PC-9 (cell line): ENCODE measurements at regions not wholly inside any gene's neighbourhood (a gene's known extent, or its start where the extent isn't known, plus 50 kb on each side); places are given as distances from the start of the nearest gene placed in this dataset.

Experiments used
- BruUV-seq: library from RNA; stranded (reverse); fragments of 400-500 nt; replicated peaks from 2 replicates; lab custom pipeline; 2021; lab: Mats Ljungman, UMichigan
- CTCF ChIA-PET: fragments of 300-600 bp; sonication (Branson Sonifier 250); formaldehyde crosslinking; loops from one replicate; lab custom pipeline; 2022; ENCODE audit warnings: antibody characterized with exemption; lab: Charles Lee
- POLR2A ChIA-PET: fragments of 300-600 bp; sonication (Branson Sonifier 250); formaldehyde crosslinking; loops from one replicate; lab custom pipeline; 2022; ENCODE audit warnings: antibody characterized with exemption; ENCODE audit not compliant: unreplicated experiment; lab: Charles Lee
- DNase-seq, 2 experiments: peaks; one replicate each; pipeline versions ENCODE4 v3.0.0 to v3.0.0-alpha.2; 2015 to 2022; ENCODE audit warnings: mixed read lengths in 1 of 2
- H2AFZ ChIP-seq: fragments of 200-600 bp; sonication (generic); 2 replicates; pipeline ENCODE4 v1.8.1; 2017; ENCODE audit warnings: antibody characterized with exemption
- H3F3A ChIP-seq: fragments of 200-600 bp; sonication (generic); 2 replicates; pipeline ENCODE4 v1.8.1; 2017; ENCODE audit warnings: antibody characterized with exemption, mild to moderate bottlenecking, low read depth; ENCODE audit not compliant: insufficient read depth
- H3K27ac ChIP-seq: fragments of 200-600 bp; sonication (generic); 2 replicates; pipeline ENCODE4 v1.6.1; 2016; ENCODE audit warnings: mixed run types
- H3K27me3 ChIP-seq: fragments of 200-600 bp; sonication (generic); 2 replicates; pipeline ENCODE4 v1.6.1; 2016; ENCODE audit warnings: low read depth, mixed run types; ENCODE audit not compliant: insufficient read depth
- H3K36me3 ChIP-seq: fragments of 200-600 bp; sonication (generic); 2 replicates; pipeline ENCODE4 v1.6.1; 2016; ENCODE audit warnings: low read depth, mixed run types
- H3K4me1 ChIP-seq: fragments of 200-600 bp; sonication (generic); replicated peaks from 2 replicates; pipeline ENCODE4 v1.6.1; 2016; ENCODE audit warnings: mixed run types; ENCODE audit not compliant: insufficient read depth
- H3K4me2 ChIP-seq: fragments of 200-600 bp; sonication (generic); 2 replicates; pipeline ENCODE4 v1.6.1; 2017; ENCODE audit warnings: mixed run types
- H3K4me3 ChIP-seq: fragments of 200-600 bp; sonication (generic); 2 replicates; pipeline ENCODE4 v1.6.1; 2016; ENCODE audit warnings: mixed run types
- H3K79me2 ChIP-seq: fragments of 200-600 bp; sonication (generic); 2 replicates; pipeline ENCODE4 v1.6.1; 2017; ENCODE audit warnings: low read depth, mixed run types
- H3K9me2 ChIP-seq: fragments of 200-600 bp; sonication (generic); 2 replicates; pipeline ENCODE4 v1.8.1; 2017; ENCODE audit warnings: mild to moderate bottlenecking; ENCODE audit not compliant: insufficient read depth
- H3K9me3 ChIP-seq: fragments of 200-600 bp; sonication (generic); 2 replicates; pipeline ENCODE4 v1.8.1; 2016; ENCODE audit warnings: low read depth; ENCODE audit not compliant: insufficient read depth
- H4K20me1 ChIP-seq: fragments of 200-600 bp; sonication (generic); 2 replicates; pipeline ENCODE4 v1.8.1; 2017; ENCODE audit not compliant: insufficient read depth
- EZH2 ChIP-seq: fragments of 200-600 bp; sonication (generic); IDR thresholded peaks from 2 replicates; pipeline ENCODE4 v1.8.0; 2017; ENCODE audit warnings: antibody characterized with exemption, low read depth
- intact Hi-C: fragments of 100-400 bp; cut with micrococcal nuclease; formaldehyde crosslinking; loops from one replicate; pipeline ENCODE4 v1.10.0; 2022; ENCODE audit not compliant: unreplicated experiment
- TF ChIP-seq, protein P1 (sequence below): fragments of 200-600 bp; sonication (generic); conservative IDR thresholded peaks from 2 replicates; pipeline ENCODE4 v1.6.1; 2017; ENCODE audit warnings: mixed run types, antibody characterized with exemption, mild to moderate bottlenecking, moderate library complexity

GRCh38 chr6:112717856-112718255 is 370.7 kb downstream of the RFPL4B start:
- H3K9me3 ChIP-seq: 0 out of 2 replicates have a peak, but pooled peaks cover 3% of the 10 kb centered on the region
- H3K27me3 ChIP-seq: no peaks in the 10 kb centered on the region
- no peak overlapping the region for H3K4me2 ChIP-seq
- H3K4me1 ChIP-seq: no peaks in the 10 kb centered on the region
- DNase-seq: no peak
- H4K20me1 ChIP-seq: no peaks in the 10 kb centered on the region
- intact Hi-C loops: no loop called here
- POLR2A ChIA-PET: no interaction called here
- CTCF ChIA-PET: no interaction called here
- no peak overlapping the region for H3K27ac ChIP-seq
- no peak for TF ChIP-seq EZH2
- TF ChIP-seq, protein P1, sequence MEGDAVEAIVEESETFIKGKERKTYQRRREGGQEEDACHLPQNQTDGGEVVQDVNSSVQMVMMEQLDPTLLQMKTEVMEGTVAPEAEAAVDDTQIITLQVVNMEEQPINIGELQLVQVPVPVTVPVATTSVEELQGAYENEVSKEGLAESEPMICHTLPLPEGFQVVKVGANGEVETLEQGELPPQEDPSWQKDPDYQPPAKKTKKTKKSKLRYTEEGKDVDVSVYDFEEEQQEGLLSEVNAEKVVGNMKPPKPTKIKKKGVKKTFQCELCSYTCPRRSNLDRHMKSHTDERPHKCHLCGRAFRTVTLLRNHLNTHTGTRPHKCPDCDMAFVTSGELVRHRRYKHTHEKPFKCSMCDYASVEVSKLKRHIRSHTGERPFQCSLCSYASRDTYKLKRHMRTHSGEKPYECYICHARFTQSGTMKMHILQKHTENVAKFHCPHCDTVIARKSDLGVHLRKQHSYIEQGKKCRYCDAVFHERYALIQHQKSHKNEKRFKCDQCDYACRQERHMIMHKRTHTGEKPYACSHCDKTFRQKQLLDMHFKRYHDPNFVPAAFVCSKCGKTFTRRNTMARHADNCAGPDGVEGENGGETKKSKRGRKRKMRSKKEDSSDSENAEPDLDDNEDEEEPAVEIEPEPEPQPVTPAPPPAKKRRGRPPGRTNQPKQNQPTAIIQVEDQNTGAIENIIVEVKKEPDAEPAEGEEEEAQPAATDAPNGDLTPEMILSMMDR: no peak
- H3K36me3 ChIP-seq: no peaks in the 10 kb centered on the region
- no peak overlapping the region for H3K4me3 ChIP-seq
- H3K9me2 ChIP-seq: 0 out of 2 replicates have a peak, but pooled peaks cover 7% of the 10 kb centered on the region
- H3F3A ChIP-seq: no peaks in the 10 kb centered on the region
- no TSS peak for BruUV-seq
- H2AFZ ChIP-seq: no peak overlapping the region
- H3K79me2 ChIP-seq: no peaks in the 10 kb centered on the region

DNA sequence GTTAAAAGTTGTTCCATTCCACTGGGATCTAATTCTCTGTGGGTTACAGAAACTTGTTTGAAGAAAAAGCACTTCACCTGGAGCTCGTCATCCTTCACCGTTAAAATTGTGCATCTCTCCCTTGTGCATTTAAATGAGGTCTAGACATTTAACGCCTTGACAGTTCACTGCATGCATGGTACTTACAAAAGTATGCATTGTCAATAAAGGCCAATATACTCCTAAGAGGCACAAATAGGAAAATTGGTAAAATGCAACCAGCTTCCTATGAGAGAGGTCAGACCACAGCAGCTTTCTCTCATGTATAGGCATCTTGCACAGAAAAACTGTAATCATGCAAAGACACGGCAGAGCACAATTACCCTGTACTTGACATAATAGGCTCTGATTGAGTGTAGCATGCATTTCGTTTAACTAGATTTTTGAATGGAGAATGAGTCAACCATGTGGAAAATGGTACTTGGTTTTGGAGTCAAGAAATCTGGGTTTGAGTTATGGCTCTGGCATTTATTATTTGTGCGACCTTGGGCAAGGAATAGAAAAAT is 378.5 kb downstream of the RFPL4B start:
- Histone ChIP-seq H3K9me2 (no peaks in the 10 kb centered on the region), H3K4me3 (no peak overlapping the region), H3F3A (no peaks in the 10 kb centered on the region), H3K36me3 (no peaks in the 10 kb centered on the region), H2AFZ (no peak overlapping the region), H3K27me3 (no peaks in the 10 kb centered on the region), H3K4me2 (no peak overlapping the region), H3K9me3 (0 out of 2 replicates have a peak, but pooled peaks cover 3% of the 10 kb centered on the region), H3K27ac (no peak overlapping the region), H3K4me1 (no peaks in the 10 kb centered on the region), H3K79me2 (no peaks in the 10 kb centered on the region), H4K20me1 (no peaks in the 10 kb centered on the region)
- no TSS peak for BruUV-seq
- ChIA-PET POLR2A (no interaction called here), CTCF (interaction anchor here (0.6 kb wide), 1 partner anchor 470 kb away, joined by 4 read pairs; no protein-coding TSS in a partner anchor)
- no peak for DNase-seq
- TF ChIP-seq, protein P1: no peak
- TF ChIP-seq EZH2: no peak
- intact Hi-C loops: no loop called here

GRCh38 chr6:112735129-112735528 is 388.0 kb downstream of the RFPL4B start:
- Histone ChIP-seq H3K4me1 (no peaks in the 10 kb centered on the region), H3K79me2 (no peaks in the 10 kb centered on the region), H3K4me2 (no peak overlapping the region), H3K36me3 (no peaks in the 10 kb centered on the region), H3K4me3 (no peak overlapping the region), H3K9me3 (peaks cover 4% of the 10 kb centered on the region; the same call in 1 of the 2 replicates), H3K27ac (no peak overlapping the region), H3K9me2 (0 out of 2 replicates have a peak, but pooled peaks cover 4% of the 10 kb centered on the region), H4K20me1 (no peaks in the 10 kb centered on the region), H3K27me3 (no peaks in the 10 kb centered on the region), H3F3A (no peaks in the 10 kb centered on the region), H2AFZ (no peak overlapping the region)
- TF ChIP-seq, protein P1: no peak
- TF ChIP-seq EZH2: no peak
- intact Hi-C loops: no loop called here
- ChIA-PET POLR2A (no interaction called here), CTCF (no interaction called here)
- DNase-seq: no peak
- BruUV-seq: no TSS peak
